ENCODE measurements at regions not wholly inside any gene's neighbourhood (a gene's known extent, or its start where the extent isn't known, plus 50 kb on each side); places are given as distances from the start of the nearest gene placed in this dataset.

DNA sequence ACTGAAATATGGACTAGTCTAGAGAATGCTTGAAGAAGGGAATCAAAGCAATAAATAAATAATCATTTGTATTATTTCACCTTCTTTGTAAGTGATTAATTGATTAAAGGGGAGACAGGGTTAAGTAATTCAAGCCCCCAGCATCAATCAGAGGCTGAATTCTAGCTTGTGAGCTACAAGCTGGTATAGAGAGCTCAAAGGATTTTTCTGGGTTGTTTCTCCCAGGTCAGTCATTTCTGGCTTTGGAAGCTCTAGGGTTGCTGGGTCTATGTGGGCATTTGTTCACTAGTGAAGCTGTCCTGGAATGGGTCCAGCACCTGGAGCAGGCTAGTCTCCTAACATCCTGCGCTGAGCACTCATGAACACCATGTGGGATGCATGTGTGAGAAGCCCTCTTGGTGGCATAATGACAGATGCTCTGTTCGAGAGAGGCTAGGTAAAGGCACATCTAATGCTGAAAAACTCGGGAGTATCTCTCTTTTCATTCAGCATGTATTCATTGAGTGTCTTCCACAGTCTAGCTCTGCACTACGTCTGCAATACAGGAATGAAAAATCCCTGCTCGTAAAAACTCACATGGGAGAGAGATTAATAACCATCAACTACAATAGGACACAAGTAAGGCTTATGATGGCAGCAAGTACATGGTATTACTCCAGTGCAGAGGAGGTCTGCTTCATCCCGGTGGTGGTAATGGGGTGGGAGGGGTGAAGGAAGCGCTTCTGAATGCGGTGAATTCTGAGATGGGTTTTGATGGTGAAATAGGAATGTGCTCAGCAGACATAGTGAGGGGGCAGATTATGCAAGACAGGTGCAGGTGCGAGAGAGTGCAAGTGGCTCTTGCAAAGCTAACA, 68.0 kb upstream of the NRP1 start:
- TF ChIP-seq, protein P1, sequence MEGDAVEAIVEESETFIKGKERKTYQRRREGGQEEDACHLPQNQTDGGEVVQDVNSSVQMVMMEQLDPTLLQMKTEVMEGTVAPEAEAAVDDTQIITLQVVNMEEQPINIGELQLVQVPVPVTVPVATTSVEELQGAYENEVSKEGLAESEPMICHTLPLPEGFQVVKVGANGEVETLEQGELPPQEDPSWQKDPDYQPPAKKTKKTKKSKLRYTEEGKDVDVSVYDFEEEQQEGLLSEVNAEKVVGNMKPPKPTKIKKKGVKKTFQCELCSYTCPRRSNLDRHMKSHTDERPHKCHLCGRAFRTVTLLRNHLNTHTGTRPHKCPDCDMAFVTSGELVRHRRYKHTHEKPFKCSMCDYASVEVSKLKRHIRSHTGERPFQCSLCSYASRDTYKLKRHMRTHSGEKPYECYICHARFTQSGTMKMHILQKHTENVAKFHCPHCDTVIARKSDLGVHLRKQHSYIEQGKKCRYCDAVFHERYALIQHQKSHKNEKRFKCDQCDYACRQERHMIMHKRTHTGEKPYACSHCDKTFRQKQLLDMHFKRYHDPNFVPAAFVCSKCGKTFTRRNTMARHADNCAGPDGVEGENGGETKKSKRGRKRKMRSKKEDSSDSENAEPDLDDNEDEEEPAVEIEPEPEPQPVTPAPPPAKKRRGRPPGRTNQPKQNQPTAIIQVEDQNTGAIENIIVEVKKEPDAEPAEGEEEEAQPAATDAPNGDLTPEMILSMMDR (IDR thresholded peaks at IDR 0.05) = no peak
- no peak for TF ChIP-seq POLR2A (IDR thresholded peaks at IDR 0.05)

All from uterus (tissue), 2 donors.